ENCODE measurements at regions not wholly inside any gene's neighbourhood (a gene's known extent, or its start where the extent isn't known, plus 50 kb on each side); places are given as distances from the start of the nearest gene placed in this dataset.

DNA sequence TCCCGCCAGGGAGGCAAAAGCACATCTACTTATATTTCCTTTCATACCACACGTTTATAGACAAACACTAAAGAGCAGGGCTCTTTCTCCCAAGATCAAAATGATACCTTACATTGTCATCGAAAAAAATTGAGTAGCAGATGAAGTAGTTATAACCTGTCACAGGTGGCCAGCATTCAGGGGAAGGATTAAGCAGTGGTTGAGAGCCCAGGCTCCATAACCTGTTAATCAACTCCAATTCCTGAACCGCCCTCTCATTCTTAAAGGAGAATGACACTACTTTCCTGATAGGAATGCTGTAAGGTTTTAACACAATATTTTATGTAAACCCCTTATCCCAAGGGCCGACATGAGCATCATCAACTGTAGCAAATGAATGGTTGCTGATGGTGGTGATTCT is 268.9 kb upstream of the KCNIP4 start:
- DNase-seq (ENCODE audit: low read depth in 3 of 3): no peak

DNA sequence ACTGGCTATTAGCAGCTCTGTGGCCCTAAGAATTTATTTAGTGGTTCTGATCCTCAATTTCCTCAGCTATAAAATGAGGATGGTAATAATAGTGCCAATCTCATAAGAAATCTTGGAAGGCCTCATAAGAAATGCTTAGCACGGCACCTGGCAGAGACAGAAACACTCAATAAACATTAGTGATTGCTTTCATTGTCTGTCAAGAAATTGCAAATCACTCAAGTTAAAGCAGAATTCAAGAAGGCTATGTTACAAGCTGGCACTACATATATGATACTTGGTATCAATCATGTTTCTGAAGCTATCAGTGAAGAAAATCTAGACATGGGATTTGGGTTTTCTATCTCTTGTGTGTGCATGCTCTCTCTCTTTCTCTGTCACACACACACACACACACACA is 267.7 kb upstream of the KCNIP4 start:
- no peak for DNase-seq (ENCODE audit: low read depth in 3 of 3)

DNA sequence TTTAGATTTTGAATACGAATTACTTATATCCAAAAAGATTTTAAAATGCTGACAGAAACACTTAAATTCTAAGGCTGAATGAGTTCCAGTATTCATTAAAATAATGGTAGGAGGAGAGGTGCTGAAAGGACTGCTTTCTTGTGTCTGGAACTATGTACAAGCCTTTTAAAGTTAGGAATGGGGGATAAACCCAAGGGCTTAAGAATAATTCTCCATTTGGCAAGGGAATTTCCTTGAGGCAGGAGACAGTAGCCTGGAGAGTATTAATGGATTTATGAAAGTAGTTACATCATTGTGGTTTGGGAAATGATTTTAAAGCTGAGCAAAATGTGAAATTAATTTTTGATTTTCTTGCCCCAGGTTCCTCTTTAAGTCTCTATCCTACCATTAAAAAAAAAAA is 266.5 kb upstream of the KCNIP4 start:
- no peak for DNase-seq (ENCODE audit: low read depth in 3 of 3)

DNA sequence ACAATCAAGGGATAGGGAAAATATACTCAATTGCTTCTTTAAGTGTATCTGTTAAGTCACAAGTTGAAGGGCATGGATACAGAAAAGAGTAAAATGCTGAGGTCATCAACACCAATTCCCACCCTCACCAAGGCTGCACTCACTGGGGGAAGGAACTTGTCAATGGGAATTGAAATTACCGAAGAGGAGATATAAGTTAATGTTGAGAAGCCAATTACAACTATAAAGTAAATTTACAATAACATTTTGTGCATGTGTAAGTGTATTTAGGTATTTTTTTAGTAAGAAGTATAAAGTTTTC is 255.1 kb upstream of the KCNIP4 start:
- no peak for DNase-seq (ENCODE audit: low read depth in 3 of 3)

DNA sequence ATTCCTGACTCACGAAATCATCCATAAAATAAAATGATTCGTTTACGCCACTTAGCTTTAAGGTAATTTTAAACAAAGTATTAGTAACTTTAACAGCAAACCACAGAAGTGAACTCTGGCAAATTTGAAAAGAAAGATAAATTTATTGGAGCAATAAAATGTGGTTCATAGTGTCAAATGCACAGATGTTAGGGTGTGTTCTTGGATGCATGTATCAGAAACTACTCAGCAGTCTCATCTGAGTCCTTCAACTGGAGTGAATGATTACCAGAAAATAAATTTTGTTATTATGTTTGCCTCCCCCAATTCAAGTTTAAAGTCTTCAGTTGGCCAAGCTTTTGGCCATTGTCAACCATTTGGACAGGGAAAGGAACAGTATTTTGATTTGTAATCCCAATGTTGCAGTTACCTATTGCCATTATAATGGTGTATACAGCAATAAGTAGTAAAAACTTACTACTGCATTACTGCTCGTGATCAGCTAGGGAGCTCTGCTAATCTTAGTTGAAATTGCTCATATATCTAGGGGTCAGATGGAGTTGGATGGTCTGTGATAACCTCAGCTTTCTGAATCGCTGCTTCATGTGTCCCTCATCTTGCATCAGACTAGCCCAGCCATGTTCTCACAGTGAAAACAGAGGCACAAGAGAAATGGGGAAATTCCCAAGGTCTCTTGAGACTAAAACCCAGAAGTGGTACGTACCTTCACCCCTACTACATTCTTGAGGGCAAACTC is 254.6 kb upstream of the KCNIP4 start:
- no peak for DNase-seq (ENCODE audit: low read depth in 3 of 3)

DNA sequence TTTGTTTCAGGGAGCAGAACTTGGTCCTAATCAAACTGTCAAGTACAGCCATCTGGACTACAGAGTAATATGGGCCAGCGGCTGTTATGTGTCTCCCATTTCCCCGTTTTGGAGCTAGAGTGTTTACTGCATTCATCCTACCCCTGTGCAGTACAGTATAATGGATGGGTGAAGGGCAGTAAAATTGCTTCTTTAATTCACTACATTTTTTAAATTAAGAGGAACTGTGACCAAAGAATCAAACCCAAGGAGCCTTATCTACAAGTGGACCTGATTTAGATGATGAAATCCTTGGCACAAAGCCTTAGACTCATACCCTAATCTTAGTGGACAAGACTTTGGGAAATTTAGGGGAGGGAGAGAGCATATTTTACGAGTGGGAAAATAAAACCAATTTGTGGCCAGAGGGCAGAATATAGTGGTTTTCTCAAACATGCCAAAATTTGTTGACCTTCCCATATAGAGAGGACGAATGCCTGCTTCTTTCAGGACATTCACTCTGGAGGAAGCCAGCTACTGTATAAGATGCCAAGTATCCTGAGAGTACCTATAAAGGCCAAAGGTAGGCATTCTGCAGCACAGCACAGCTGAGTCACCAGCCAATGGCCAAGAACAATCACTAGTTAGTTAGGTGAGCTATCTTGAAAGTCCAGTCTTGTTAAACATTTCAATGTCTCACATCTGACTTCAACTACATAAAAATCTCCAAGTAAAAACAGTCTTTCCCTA is 253.8 kb upstream of the KCNIP4 start:
- no peak for DNase-seq (ENCODE audit: low read depth in 3 of 3)

- no peak for DNase-seq (ENCODE audit: low read depth in 3 of 3)
Measured at GRCh38 chr4:22201256-22201655, 252.7 kb upstream of the KCNIP4 start.

GRCh38 chr4:22196551-22196950 is 248.0 kb upstream of the KCNIP4 start:
- DNase-seq (ENCODE audit: low read depth in 3 of 3): no peak

- no peak for DNase-seq (ENCODE audit: low read depth in 3 of 3)
Measured at GRCh38 chr4:22192084-22192511, 243.5 kb upstream of the KCNIP4 start.

DNA sequence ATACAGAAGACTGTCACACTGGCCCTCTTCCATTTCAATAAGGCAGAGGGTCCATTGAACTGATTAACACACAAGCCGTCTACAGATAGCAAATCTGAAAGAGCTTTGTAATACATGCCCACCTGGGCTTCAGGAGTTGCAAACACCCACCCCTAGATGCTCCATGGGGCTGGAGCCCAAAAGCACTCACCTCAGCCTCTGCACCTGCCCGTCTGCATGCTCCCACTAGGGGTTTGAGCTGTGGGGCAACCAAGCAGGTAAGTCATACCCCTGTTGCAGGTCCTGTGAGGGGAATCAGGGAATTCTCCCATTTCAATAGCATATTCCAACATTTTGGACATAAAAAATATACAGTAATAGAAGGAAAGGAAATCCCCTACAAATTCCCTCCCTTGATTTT is 243.0 kb upstream of the KCNIP4 start:
- DNase-seq (ENCODE audit: low read depth in 3 of 3): no peak

DNA sequence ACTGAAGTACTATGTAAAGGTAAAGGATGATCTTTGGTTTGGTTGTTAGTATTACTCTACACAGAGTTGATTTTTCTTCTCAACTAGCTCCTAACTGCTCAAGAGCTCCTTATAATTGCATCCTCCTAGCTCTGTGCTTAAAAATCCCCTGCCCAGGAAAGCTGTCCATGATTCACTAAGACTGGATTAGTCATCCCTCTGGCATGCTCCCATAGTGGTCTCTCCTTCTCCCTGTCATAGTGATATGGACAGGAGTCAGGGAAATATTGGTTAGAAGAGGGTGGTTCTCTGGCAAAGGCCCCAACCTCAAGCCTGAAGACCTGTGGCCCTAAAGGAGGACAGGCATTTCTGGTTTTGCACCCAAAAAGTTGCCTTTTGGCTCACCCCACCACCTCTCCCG is 242.3 kb upstream of the KCNIP4 start:
- DNase-seq (ENCODE audit: low read depth in 3 of 3): no peak

DNA sequence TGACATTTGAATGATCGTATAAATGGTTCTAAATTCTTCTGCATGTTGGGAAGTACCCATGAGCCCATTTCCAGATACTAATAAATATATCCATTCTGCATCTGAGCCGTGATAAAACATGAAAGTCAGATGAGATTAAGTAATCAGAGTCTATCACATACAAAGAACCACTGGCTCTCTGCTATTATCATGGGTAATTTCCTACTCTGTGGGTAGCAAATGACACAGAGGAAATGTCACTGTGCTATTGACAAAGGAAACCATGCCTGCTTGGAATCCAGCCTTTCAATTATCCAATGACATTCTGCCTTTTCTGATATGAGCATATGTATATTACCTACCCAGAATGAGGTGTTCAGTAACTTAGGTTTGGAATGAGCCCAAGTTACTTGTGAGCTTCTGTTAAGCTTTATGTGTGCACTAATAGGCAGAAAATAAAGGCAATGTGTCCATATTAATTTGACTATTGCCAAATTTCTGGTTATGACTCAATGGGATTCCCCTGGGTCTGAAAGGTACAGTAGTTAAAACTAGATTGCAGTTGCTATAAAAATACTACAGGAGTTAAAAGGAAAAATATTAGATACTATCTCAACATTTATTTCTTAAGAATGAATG is 238.7 kb upstream of the KCNIP4 start:
- DNase-seq (ENCODE audit: low read depth in 3 of 3): no peak

DNA sequence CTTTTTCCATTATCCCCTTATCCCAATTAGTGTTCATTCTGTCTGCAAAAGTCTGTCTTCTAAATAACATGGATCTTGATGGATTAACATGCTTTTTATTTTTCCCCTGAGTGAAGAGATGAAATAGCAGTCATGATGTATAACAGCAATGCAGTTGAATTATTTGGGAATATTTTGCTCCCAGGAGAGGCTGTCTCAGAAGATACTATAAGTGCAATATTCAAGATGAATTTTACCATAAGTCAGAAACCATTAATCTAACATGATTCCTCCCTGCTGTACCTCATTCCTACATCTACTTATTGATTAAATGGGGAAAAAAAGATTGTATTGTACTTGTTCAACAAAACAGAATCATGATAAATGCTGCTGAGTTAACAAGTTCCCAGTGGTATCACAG is 233.2 kb upstream of the KCNIP4 start:
- DNase-seq (ENCODE audit: low read depth in 3 of 3): no peak

GRCh38 chr4:22179124-22179874 is 230.7 kb upstream of the KCNIP4 start:
- no peak for DNase-seq (ENCODE audit: low read depth in 3 of 3)

GRCh38 chr4:22174640-22175039 is 226.1 kb upstream of the KCNIP4 start:
- DNase-seq (ENCODE audit: low read depth in 3 of 3): no peak

DNA sequence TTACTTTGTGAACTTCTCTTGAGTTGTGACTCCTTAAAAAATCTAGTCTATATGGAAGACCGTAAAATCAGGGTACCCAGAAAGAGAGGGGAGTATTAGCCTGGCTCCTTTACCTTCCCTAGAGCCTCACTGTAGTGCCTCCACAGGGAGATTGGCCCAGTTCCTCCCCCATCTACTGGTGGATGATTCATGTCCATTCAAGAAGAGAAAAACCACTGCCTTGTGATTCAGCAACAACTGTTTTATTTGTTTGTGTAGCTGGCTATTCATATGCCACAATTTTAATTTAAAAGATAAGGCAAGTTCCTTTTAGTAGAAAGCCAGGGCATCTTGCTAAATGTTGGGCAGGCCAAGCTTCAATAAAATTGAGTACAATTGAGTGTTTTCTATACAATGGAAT is 221.8 kb upstream of the KCNIP4 start:
- DNase-seq (ENCODE audit: low read depth in 3 of 3): no peak

- no peak for DNase-seq (ENCODE audit: low read depth in 3 of 3)
Measured at GRCh38 chr4:22167201-22167600, 218.6 kb upstream of the KCNIP4 start.

GRCh38 chr4:22162454-22162853 is 213.9 kb upstream of the KCNIP4 start:
- DNase-seq (ENCODE audit: low read depth in 3 of 3): no peak

- DNase-seq (ENCODE audit: low read depth in 3 of 3): no peak
Measured at GRCh38 chr4:22130741-22131140, 182.2 kb upstream of the KCNIP4 start.

GRCh38 chr4:22129454-22130029 is 181.0 kb upstream of the KCNIP4 start:
- peak in 1 of 3 experiments; percentile 4 for DNase-seq (ENCODE audit: low read depth in 3 of 3)

DNA sequence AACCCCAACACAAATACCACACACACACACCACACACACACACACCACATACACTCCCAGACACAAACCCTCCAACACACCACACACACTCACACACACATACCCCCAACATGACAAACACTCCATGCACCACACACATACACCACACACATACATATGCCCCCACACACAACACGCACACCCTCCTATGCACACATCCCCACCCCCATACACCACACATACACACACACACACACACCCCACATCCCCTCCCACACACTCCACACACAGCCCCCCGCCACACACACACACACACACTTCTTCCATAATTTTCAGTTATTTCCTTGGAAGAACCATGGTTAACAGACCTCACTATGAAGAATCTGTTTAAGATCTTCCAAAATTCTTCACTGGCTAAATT is 173.5 kb upstream of the KCNIP4 start:
- DNase-seq (ENCODE audit: low read depth in 3 of 3): no peak

- no peak for DNase-seq (ENCODE audit: low read depth in 3 of 3)
Measured at GRCh38 chr4:22115262-22115661, 166.7 kb upstream of the KCNIP4 start.

Data from stimulated activated CD4-positive, alpha-beta T cell treated with anti-CD3 and anti-CD28 coated beads, TNF-alpha, amount 100 ng/mL, for 24 hours (primary cell).